ENCODE measurements at regions not wholly inside any gene's neighbourhood (a gene's known extent, or its start where the extent isn't known, plus 50 kb on each side); places are given as distances from the start of the nearest gene placed in this dataset.
A peak's percentile ranks its signal among the peaks of the same experiment; 100 is the strongest.

GRCh38 chr5:67331296-67331925, 134.8 kb upstream of the CD180 start:
- TF ChIP-seq CTCF (IDR thresholded peaks at IDR 0.05; ENCODE audit: low read depth, low read length, missing control alignments) = no peak
- no peak for DNase-seq (ENCODE audit: low read depth)
- no peak overlapping the region for H3K4me3 ChIP-seq (ENCODE audit: low read depth, low read length)
- in situ Hi-C loops (cut with HindIII; ENCODE audit: low sequenced_read_pairs) = no loop called here

DNA sequence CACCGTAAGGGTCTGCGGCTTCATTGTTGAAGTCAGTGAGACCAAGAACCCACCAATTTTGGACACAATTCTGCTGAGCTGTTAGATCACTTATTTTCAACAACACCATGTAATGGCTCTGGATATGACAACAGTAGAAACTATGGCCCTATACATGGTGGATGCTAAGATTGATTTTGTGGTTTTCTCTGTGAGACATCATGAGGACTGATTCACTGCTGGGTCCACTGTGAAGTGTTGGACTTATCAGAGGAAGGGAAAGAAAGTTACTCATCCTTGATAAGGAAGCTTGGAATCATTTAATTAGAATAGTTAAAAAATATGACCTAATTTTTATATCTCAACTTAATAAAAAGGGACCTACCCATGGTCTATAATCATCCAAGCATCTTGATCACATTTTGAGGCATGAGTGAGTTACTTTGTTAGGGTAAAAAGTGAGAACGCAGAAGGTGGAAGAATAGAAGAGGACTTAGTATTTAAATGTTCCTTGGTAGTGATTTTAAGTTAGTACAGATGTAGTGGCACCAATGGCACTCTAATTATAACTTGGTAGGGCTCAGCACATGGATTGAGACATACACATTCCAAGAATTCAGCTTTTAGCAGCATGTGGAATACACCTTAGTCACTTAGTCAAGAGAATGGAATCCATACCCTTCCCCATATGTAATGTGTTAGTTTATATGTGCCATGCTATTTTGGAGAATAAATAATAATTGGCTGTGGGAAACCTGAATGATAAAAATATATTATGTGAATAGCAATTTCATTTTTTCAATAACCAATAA, 123.5 kb upstream of the CD180 start:
- in situ Hi-C loops (cut with HindIII; ENCODE audit: low sequenced_read_pairs) = no loop called here
- no peak overlapping the region for H3K4me3 ChIP-seq (ENCODE audit: low read depth, low read length)
- DNase-seq (ENCODE audit: low read depth) = no peak
- no peak for TF ChIP-seq CTCF (IDR thresholded peaks at IDR 0.05; ENCODE audit: low read depth, low read length, missing control alignments)

DNA sequence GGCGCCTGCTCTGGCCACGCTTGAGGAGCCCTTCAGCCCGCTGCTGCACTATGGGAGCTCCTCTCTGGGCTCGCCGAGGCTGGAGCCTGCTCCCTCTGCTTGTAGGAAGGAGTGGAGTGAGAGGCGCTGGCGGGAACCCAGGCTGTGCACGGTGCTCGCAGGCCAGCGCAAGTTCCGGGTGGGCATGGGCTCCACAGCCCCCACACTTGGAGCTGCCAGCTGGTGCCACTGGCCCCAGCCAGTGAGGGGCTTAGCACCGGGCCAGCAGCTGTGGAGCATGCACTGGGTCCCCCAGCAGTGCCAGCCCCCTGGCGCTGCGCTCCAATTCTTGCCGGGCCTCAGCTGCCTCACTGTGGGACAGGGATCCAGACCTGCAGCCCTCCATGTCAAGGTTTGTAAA, 122.1 kb upstream of the CD180 start:
- in situ Hi-C loops (cut with HindIII; ENCODE audit: low sequenced_read_pairs) = no loop called here
- no peak for DNase-seq (ENCODE audit: low read depth)
- H3K4me3 ChIP-seq (ENCODE audit: low read depth, low read length) = no peak overlapping the region
- TF ChIP-seq CTCF (IDR thresholded peaks at IDR 0.05; ENCODE audit: low read depth, low read length, missing control alignments) = no peak

- in situ Hi-C loops (cut with HindIII; ENCODE audit: low sequenced_read_pairs) = no loop called here
- no peak for DNase-seq (ENCODE audit: low read depth)
- no peak overlapping the region for H3K4me3 ChIP-seq (ENCODE audit: low read depth, low read length)
- no peak for TF ChIP-seq CTCF (IDR thresholded peaks at IDR 0.05; ENCODE audit: low read depth, low read length, missing control alignments)
These were observed 121.0 kb upstream of the CD180 start for GRCh38 chr5:67317603-67318002.

GRCh38 chr5:67316695-67317094, 120.1 kb upstream of the CD180 start:
- no peak for DNase-seq (ENCODE audit: low read depth)
- no peak for TF ChIP-seq CTCF (IDR thresholded peaks at IDR 0.05; ENCODE audit: low read depth, low read length, missing control alignments)
- H3K4me3 ChIP-seq (ENCODE audit: low read depth, low read length) = no peak overlapping the region
- in situ Hi-C loops (cut with HindIII; ENCODE audit: low sequenced_read_pairs) = no loop called here

DNA sequence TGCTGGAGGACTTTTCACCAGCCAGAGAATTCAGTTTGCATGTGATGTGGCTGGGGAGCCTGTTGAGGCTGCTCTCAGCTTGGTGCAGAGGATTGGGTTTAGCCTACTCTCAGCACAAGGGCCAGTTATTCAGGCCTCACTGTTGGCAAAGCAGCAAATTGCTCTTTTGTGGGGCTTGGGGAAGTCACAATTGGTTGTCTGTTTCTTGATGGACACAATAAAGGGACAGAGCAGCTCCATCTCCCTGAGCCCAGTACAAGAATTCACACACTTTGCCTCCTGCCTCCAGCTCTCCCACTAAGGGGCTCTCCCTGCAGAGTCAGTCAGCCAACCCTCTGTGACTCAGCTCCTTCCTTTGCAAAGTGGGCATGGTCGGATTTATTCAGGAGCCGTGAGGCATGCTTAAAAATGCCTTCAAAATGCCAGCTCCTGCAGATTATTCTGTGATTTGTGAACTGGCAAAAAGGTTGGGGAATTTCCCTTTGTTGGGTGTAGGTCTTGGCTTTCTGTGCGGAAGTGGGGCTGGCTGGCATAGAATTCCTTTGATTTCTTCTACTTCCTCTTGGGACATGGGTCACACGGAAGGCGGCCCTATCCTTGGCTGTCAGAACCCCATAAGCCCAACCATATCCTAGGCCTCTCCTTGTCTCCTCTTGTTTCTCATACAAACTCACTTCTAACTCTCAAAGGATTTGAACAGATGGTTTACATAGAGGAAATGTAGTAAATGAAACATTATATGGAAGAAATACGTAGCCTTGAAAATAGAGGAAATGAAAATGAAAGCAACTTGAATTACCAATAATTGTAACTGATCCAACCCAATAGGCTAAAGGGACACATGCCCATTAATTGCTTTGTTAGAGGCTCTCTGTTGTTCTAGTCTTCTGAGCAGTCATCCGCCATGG, 118.7 kb upstream of the CD180 start:
- in situ Hi-C loops (cut with HindIII; ENCODE audit: low sequenced_read_pairs) = no loop called here
- TF ChIP-seq CTCF (IDR thresholded peaks at IDR 0.05; ENCODE audit: low read depth, low read length, missing control alignments) = no peak
- no peak overlapping the region for H3K4me3 ChIP-seq (ENCODE audit: low read depth, low read length)
- DNase-seq (ENCODE audit: low read depth) = peak; percentile 31
